Right lobe of liver (tissue), 4 donors: ENCODE measurements at regions not wholly inside any gene's neighbourhood (a gene's known extent, or its start where the extent isn't known, plus 50 kb on each side); places are given as distances from the start of the nearest gene placed in this dataset.

ENCODE experiments used
- POLR2A ChIP-seq: fragments of 450-650 bp; IDR thresholded peaks from one replicate; pipeline ENCODE4 v1.6.1; 2017; ENCODE audit warnings: antibody characterized with exemption, mild to moderate bottlenecking
- TF ChIP-seq, protein P1 (sequence below), 4 donors: fragments of 200-600 bp in 3 of 4; fragments of 450-650 bp in 1 of 4; IDR thresholded peaks; one replicate each; pipeline versions ENCODE4 v1.5.1 to v1.8.0; 2016 to 2022; ENCODE audit warnings: antibody characterized with exemption in 4 of 4, mild to moderate bottlenecking in 2 of 4
- donor health status: DM: no; HTN: no; CAD: no.
- donor health status: DM: no; HTN: no; CAD: no.
- donor health status: DM: no; HTN: yes; CAD: no.

DNA sequence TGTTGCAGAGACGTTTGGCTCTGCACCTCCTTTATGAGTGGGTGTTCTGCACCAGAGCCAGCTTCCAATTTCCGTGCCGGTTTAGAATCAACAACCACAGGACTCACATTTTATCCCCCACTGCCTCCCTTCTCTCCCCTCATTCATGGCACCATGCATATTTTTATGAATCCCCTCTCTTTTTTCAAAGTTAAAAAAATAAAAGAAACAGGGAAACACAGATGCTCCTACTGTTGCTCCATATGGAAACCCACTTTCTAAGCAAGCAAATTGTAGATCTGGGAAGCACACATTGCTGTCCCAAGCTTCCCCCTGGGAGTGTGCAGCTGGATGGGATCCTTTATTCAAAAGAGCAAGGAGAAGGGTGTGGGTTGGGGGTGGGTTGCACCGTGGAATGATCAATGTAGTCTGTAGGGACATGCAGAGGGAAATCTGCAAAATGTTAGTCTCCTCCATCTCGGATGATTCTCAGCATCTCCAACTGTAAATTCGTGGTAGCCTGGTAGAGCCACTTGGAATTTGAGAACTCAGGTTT, 410.0 kb upstream of the ADAMTSL1 start:
- TF ChIP-seq, protein P1, sequence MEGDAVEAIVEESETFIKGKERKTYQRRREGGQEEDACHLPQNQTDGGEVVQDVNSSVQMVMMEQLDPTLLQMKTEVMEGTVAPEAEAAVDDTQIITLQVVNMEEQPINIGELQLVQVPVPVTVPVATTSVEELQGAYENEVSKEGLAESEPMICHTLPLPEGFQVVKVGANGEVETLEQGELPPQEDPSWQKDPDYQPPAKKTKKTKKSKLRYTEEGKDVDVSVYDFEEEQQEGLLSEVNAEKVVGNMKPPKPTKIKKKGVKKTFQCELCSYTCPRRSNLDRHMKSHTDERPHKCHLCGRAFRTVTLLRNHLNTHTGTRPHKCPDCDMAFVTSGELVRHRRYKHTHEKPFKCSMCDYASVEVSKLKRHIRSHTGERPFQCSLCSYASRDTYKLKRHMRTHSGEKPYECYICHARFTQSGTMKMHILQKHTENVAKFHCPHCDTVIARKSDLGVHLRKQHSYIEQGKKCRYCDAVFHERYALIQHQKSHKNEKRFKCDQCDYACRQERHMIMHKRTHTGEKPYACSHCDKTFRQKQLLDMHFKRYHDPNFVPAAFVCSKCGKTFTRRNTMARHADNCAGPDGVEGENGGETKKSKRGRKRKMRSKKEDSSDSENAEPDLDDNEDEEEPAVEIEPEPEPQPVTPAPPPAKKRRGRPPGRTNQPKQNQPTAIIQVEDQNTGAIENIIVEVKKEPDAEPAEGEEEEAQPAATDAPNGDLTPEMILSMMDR (IDR thresholded peaks at IDR 0.05) = no peak
- TF ChIP-seq POLR2A = no peak
